ENCODE measurements at regions not wholly inside any gene's neighbourhood (a gene's known extent, or its start where the extent isn't known, plus 50 kb on each side); places are given as distances from the start of the nearest gene placed in this dataset.
"Not testable (repeated sequence)": the region's sequence is repeated elsewhere in the genome, so short reads cannot be mapped to it uniquely, and the experiment has no call there.

- DNase-seq: no peak
Observed at GRCh38 chr7:51995596-51996179, 679.1 kb upstream of the COBL start.

GRCh38 chr7:51982653-51983052 is 666.0 kb upstream of the COBL start:
- no peak for DNase-seq

GRCh38 chr7:51980812-51981211 is 664.2 kb upstream of the COBL start:
- DNase-seq: no peak

- no peak for DNase-seq
Observed at GRCh38 chr7:51980313-51980712, 663.7 kb upstream of the COBL start.

GRCh38 chr7:51977913-51978312 is 661.3 kb upstream of the COBL start:
- no peak for DNase-seq

- no peak for DNase-seq
Observed at GRCh38 chr7:51973939-51974338, 657.3 kb upstream of the COBL start.

- no peak for DNase-seq
Observed at GRCh38 chr7:51973071-51973470, 656.5 kb upstream of the COBL start.

GRCh38 chr7:51970961-51971665 is 654.5 kb upstream of the COBL start:
- DNase-seq: no peak

- no peak for DNase-seq
Observed at GRCh38 chr7:51968461-51968860, 651.9 kb upstream of the COBL start.

GRCh38 chr7:51965454-51965853 is 648.8 kb upstream of the COBL start:
- no peak for DNase-seq

GRCh38 chr7:51961804-51962203 is 645.2 kb upstream of the COBL start:
- DNase-seq: no peak

GRCh38 chr7:51950813-51951212 is 634.2 kb upstream of the COBL start:
- no peak for DNase-seq

- peak; percentile 26 for DNase-seq
Observed at GRCh38 chr7:51949726-51950644, 633.4 kb upstream of the COBL start.

GRCh38 chr7:51930834-51931233 is 614.2 kb upstream of the COBL start:
- no peak for DNase-seq

- DNase-seq: no peak
Observed at GRCh38 chr7:51929818-51930217, 613.2 kb upstream of the COBL start.

GRCh38 chr7:51927738-51928137 is 611.1 kb upstream of the COBL start:
- DNase-seq: no peak

GRCh38 chr7:51918581-51918980 is 602.0 kb upstream of the COBL start:
- no peak for DNase-seq

- no peak for DNase-seq
Observed at GRCh38 chr7:51901489-51901840, 584.9 kb upstream of the COBL start.

- not testable (repeated sequence) for DNase-seq
Observed at GRCh38 chr7:51900755-51901488, 584.3 kb upstream of the COBL start.

- DNase-seq: no peak
Observed at GRCh38 chr7:51899611-51900010, 583.0 kb upstream of the COBL start.

GRCh38 chr7:51882412-51882811 is 565.8 kb upstream of the COBL start:
- DNase-seq: no peak

GRCh38 chr7:51881309-51881708 is 564.7 kb upstream of the COBL start:
- DNase-seq: no peak

GRCh38 chr7:51878865-51879264 is 562.3 kb upstream of the COBL start:
- no peak for DNase-seq
